ENCODE measurements at regions not wholly inside any gene's neighbourhood (a gene's known extent, or its start where the extent isn't known, plus 50 kb on each side); places are given as distances from the start of the nearest gene placed in this dataset.

- H3K9me3 ChIP-seq = no peaks in the 10 kb centered on the region
Observed at GRCh38 chr12:43009846-43010240, 420.3 kb upstream of the PRICKLE1 start.

DNA sequence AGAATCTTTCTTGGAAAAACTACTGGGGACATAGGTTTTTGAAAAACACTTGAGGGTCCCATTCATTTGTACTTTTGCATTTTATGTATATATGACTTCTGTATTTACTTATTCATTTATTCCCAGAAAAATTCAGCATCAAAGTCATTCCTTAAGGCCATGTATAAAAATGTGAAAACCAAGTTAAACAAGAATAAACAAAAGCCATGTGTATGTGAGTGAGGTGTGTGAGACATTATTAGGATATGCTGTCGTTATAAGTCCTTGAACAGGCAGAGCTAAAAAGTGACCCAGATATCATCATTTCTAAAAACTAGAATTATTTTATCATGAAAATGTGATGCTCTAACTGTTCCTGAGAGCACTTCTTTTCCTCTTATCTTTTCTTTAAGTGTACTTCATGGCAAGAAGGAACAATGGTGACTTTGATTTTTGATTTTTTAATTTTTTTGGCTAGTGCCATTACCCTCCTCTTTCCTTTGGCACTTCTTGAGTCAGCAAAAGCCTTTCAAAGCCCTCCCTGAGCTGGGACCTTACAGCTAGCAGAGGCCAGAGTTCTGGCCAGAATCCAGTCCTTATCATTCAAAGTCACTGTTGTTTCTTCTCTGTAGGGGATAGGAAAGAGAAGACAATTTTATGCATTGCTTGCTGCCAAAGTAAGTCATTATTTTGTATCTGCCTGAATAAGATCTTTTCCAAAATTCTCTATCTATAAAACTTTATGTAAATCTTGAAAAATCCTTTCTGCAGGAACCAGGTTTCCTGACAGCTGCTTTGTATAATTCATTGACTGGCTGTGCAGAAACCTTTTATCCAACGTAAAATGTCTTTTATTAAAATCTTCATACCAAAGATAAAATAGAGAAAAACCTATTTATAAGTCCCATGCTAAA is 419.7 kb upstream of the PRICKLE1 start:
- Histone ChIP-seq H3K4me1 (peaks cover 8 to 11% of the 10 kb centered on the region in 2 donors), H3K27me3 (no peaks in the 10 kb centered on the region), H3K4me3 (replicated peaks in 1 of 3) (no peak overlapping the region), H3K9me3 (no peaks in the 10 kb centered on the region), H3K27ac (no peak overlapping the region), H3K36me3 (no peaks in the 10 kb centered on the region)
- intact Hi-C loops (cut with DNase I) = no loop called here
- DNase-seq = peak in 1 of 2 donors; percentile 12
- no peak for TF ChIP-seq POLR2A (IDR thresholded peaks at IDR 0.05)
- TF ChIP-seq, protein P1, sequence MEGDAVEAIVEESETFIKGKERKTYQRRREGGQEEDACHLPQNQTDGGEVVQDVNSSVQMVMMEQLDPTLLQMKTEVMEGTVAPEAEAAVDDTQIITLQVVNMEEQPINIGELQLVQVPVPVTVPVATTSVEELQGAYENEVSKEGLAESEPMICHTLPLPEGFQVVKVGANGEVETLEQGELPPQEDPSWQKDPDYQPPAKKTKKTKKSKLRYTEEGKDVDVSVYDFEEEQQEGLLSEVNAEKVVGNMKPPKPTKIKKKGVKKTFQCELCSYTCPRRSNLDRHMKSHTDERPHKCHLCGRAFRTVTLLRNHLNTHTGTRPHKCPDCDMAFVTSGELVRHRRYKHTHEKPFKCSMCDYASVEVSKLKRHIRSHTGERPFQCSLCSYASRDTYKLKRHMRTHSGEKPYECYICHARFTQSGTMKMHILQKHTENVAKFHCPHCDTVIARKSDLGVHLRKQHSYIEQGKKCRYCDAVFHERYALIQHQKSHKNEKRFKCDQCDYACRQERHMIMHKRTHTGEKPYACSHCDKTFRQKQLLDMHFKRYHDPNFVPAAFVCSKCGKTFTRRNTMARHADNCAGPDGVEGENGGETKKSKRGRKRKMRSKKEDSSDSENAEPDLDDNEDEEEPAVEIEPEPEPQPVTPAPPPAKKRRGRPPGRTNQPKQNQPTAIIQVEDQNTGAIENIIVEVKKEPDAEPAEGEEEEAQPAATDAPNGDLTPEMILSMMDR (IDR thresholded peaks at IDR 0.05) = no peak
- WGBS, 2 donors = 41 to 50% methylated on average over 2 of the region's 2 CpGs

More at GRCh38 chr12:43009846-43010240, 420.3 kb upstream of the PRICKLE1 start:
- peaks cover 8 to 11% of the 10 kb centered on the region in 2 donors for H3K4me1 ChIP-seq
- H3K27ac ChIP-seq = no peak overlapping the region
- no peak overlapping the region for H3K4me3 ChIP-seq (replicated peaks in 1 of 3)
- TF ChIP-seq, protein P1 (IDR thresholded peaks at IDR 0.05) = no peak
- TF ChIP-seq POLR2A (IDR thresholded peaks at IDR 0.05) = no peak
- no peaks in the 10 kb centered on the region for H3K36me3 ChIP-seq
- no peak for DNase-seq
- H3K27me3 ChIP-seq = no peaks in the 10 kb centered on the region
- intact Hi-C loops (cut with DNase I) = no loop called here

DNA sequence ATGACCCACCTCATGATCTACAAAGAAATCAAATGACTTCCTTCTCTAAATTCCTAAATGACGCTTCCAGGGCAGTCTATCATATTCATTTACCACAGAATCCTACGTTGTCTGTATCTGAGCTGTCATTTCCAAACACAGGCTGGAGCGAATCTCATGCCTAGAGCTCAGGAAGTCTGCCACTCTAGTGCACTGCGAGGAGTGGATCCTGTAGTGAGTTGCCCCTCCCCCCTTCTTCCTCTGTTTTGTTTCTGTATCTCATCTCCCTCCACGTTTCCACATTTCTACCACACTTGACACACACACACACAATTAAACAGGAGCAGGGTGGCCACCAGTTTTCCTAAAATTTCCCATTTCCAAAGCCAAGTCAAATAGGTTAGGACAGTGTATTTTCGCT is 415.4 kb upstream of the PRICKLE1 start:
- intact Hi-C loops (cut with DNase I) = no loop called here
- H3K36me3 ChIP-seq = no peaks in the 10 kb centered on the region
- H3K4me3 ChIP-seq (replicated peaks in 1 of 3) = no peak overlapping the region
- no peak for DNase-seq
- peaks cover 4 to 6% of the 10 kb centered on the region in 2 donors for H3K4me1 ChIP-seq
- H3K27me3 ChIP-seq = no peaks in the 10 kb centered on the region
- H3K9me3 ChIP-seq = no peaks in the 10 kb centered on the region
- WGBS, 2 donors = 55 to 58% methylated on average over 6 of the region's 6 CpGs
- no peak overlapping the region for H3K27ac ChIP-seq
- TF ChIP-seq, protein P1 (IDR thresholded peaks at IDR 0.05) = no peak
- TF ChIP-seq POLR2A (IDR thresholded peaks at IDR 0.05) = no peak

DNA sequence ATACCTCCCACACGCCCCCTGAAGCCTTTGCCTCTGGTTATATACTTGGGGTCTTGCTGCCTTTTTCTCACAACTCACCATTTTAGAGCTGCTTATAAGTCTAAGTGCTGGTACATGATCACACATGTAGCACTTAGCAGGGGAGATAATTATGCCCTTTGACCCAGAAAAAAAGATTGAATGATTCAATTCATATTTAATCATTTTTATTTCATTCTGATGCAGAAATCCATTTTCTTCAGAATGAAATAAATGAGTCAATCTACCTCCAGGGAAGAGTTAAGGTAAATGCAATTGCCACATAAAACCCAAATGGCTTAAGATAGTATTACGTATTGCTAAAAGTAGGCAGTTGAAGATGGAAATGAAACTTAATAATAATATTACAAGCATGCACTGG is 414.6 kb upstream of the PRICKLE1 start:
- H3K27me3 ChIP-seq = no peaks in the 10 kb centered on the region
- TF ChIP-seq POLR2A (IDR thresholded peaks at IDR 0.05) = no peak
- TF ChIP-seq, protein P1 (IDR thresholded peaks at IDR 0.05) = no peak
- WGBS, 2 donors = 95 to 97% methylated on average over 2 of the region's 2 CpGs

GRCh38 chr12:42996869-42997431 is 407.4 kb upstream of the PRICKLE1 start:
- H3K27ac ChIP-seq = no peak overlapping the region
- intact Hi-C loops (cut with DNase I) = no loop called here
- H3K36me3 ChIP-seq = no peaks in the 10 kb centered on the region
- 67 to 68% methylated on average over 2 of the region's 2 CpGs for WGBS, 2 donors
- no peaks in the 10 kb centered on the region for H3K27me3 ChIP-seq
- H3K9me3 ChIP-seq = no peaks in the 10 kb centered on the region
- no peaks in the 10 kb centered on the region for H3K4me1 ChIP-seq
- no peak for DNase-seq
- TF ChIP-seq, protein P1 (IDR thresholded peaks at IDR 0.05) = no peak
- TF ChIP-seq POLR2A (IDR thresholded peaks at IDR 0.05) = no peak
- no peak overlapping the region for H3K4me3 ChIP-seq (replicated peaks in 1 of 3)

More for the DNA sequence above, 414.6 kb upstream of the PRICKLE1 start:
- Histone ChIP-seq H3K36me3 (no peaks in the 10 kb centered on the region), H3K9me3 (no peaks in the 10 kb centered on the region), H3K4me3 (replicated peaks in 1 of 3) (no peak overlapping the region), H3K4me1 (no peaks in the 10 kb centered on the region), H3K27ac (no peak overlapping the region)
- DNase-seq = no peak
- intact Hi-C loops (cut with DNase I) = no loop called here
